GM19468 (cell line): ENCODE measurements at regions not wholly inside any gene's neighbourhood (a gene's known extent, or its start where the extent isn't known, plus 50 kb on each side); places are given as distances from the start of the nearest gene placed in this dataset.

Experiments
- ATAC-seq: cut with Tn5 transposase; IDR thresholded peaks from one replicate; pipeline ENCODE4 v1.9.1; 2021; ENCODE audit warnings: mild to moderate bottlenecking, moderate library complexity, moderate number of reproducible peaks; ENCODE audit not compliant: unreplicated experiment; ENCODE audit errors: extremely low read depth

GRCh38 chr15:36358094-36358493 is 221.3 kb upstream of the CDIN1 start:
- ATAC-seq = no peak

- ATAC-seq = no peak
Measured at GRCh38 chr15:36358523-36358922, 220.9 kb upstream of the CDIN1 start.

GRCh38 chr15:36359286-36359685 is 220.1 kb upstream of the CDIN1 start:
- ATAC-seq = no peak

- no peak for ATAC-seq
Measured at GRCh38 chr15:36361351-36361870, 218.0 kb upstream of the CDIN1 start.

- no peak for ATAC-seq
Measured at GRCh38 chr15:36362509-36362915, 216.9 kb upstream of the CDIN1 start.

GRCh38 chr15:36363335-36363734 is 216.1 kb upstream of the CDIN1 start:
- ATAC-seq = no peak

GRCh38 chr15:36364377-36364776 is 215.0 kb upstream of the CDIN1 start:
- ATAC-seq = no peak

GRCh38 chr15:36365963-36366362 is 213.5 kb upstream of the CDIN1 start:
- no peak for ATAC-seq

GRCh38 chr15:36370051-36370730 is 209.2 kb upstream of the CDIN1 start:
- no peak for ATAC-seq

- no peak for ATAC-seq
Measured at GRCh38 chr15:36370731-36371112, 208.7 kb upstream of the CDIN1 start.

- no peak for ATAC-seq
Measured at GRCh38 chr15:36371509-36371908, 207.9 kb upstream of the CDIN1 start.

GRCh38 chr15:36372968-36373367 is 206.5 kb upstream of the CDIN1 start:
- ATAC-seq = no peak

GRCh38 chr15:36373550-36373949 is 205.9 kb upstream of the CDIN1 start:
- no peak for ATAC-seq

- no peak for ATAC-seq
Measured at GRCh38 chr15:36389107-36389506, 190.3 kb upstream of the CDIN1 start.

- no peak for ATAC-seq
Measured at GRCh38 chr15:36390491-36390890, 188.9 kb upstream of the CDIN1 start.

- no peak for ATAC-seq
Measured at GRCh38 chr15:36392676-36393266, 186.7 kb upstream of the CDIN1 start.

- ATAC-seq = no peak
Measured at GRCh38 chr15:36398212-36398611, 181.2 kb upstream of the CDIN1 start.

- no peak for ATAC-seq
Measured at GRCh38 chr15:36399276-36399675, 180.2 kb upstream of the CDIN1 start.

- ATAC-seq = no peak
Measured at GRCh38 chr15:36400936-36401585, 178.4 kb upstream of the CDIN1 start.

GRCh38 chr15:36401586-36401966 is 177.8 kb upstream of the CDIN1 start:
- no peak for ATAC-seq

- ATAC-seq = no peak
Measured at GRCh38 chr15:36403351-36403750, 176.1 kb upstream of the CDIN1 start.
